T-helper 2 cell treated with Interferon-gamma antibody and Interleukin-4, amounts not matched to agents 5 μg/mL and 100 μg/mL, for 36 hours (primary cell): ENCODE measurements at regions not wholly inside any gene's neighbourhood (a gene's known extent, or its start where the extent isn't known, plus 50 kb on each side); places are given as distances from the start of the nearest gene placed in this dataset.
"Not testable (repeated sequence)": the region's sequence is repeated elsewhere in the genome, so short reads cannot be mapped to it uniquely, and the experiment has no call there.

Experiments used
- DNase-seq: peaks from one replicate; pipeline ENCODE4 v3.0.0; 2021; ENCODE audit warnings: low spot score
- H3K27ac Mint-ChIP-seq: one replicate; pipeline ENCODE4 v1.8.0; 2021; ENCODE audit warnings: mild to moderate bottlenecking, mixed read lengths
- H3K27me3 Mint-ChIP-seq: one replicate; pipeline ENCODE4 v1.8.0; 2021; ENCODE audit warnings: low read depth, mixed read lengths
- H3K36me3 Mint-ChIP-seq: one replicate; pipeline ENCODE4 v1.8.0; 2021; ENCODE audit warnings: low read depth, mixed read lengths
- H3K4me1 Mint-ChIP-seq: one replicate; pipeline ENCODE4 v1.8.0; 2021; ENCODE audit warnings: low read depth, mixed read lengths
- H3K4me3 Mint-ChIP-seq: one replicate; pipeline ENCODE4 v1.8.0; 2022; ENCODE audit warnings: mild to moderate bottlenecking, moderate library complexity, mixed read lengths
- H3K9me3 Mint-ChIP-seq: one replicate; pipeline ENCODE4 v1.8.0; 2021; ENCODE audit warnings: mixed read lengths

DNA sequence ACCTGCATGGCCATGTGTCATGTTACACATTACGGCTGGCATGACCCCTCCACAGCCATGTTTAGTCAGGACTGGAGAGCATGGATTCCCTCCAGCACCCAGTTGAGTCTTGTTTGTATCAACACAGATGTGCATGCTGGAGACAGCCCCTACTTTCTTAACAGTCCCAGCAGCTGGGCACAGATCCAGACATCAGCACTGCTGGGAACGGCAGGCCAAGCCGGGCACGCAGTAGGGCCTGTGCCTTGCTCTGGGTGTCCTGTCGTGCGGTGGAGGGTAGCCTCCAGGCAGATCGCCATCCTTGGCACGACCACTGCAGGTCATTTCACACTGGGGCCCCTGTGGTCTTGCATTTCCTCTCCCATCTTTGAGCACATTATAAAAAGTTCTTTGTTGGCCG lies 381.4 kb downstream of the SMOC2 start:
- Mint-ChIP-seq H3K4me3 (no peak overlapping the region), H3K36me3 (no peaks in the 10 kb centered on the region), H3K4me1 (no peaks in the 10 kb centered on the region), H3K9me3 (no peaks in the 10 kb centered on the region), H3K27me3 (no peaks in the 10 kb centered on the region), H3K27ac (no peak overlapping the region)
- no peak for DNase-seq

DNA sequence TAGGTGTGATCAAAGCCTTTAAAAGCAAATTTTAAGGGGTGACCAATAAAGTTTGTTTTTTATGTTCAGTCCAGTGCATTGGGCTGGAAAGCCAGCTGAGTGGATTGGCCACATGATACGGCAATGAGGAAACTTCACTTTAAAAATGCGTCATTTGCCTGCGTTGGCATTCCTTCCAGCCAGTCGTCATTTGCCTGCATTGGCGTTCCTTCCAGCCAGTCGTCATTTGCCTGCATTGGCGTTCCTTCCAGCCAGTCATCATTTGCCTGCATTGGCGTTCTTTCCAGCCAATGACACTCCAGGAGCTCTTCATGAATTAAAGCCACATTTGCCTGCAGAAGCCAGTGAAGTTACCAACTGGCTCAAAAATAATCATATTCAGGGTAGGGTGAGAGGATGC lies 378.6 kb downstream of the SMOC2 start:
- no peak overlapping the region for H3K27ac Mint-ChIP-seq
- peaks cover 4% of the 10 kb centered on the region for H3K9me3 Mint-ChIP-seq
- no peak overlapping the region for H3K4me3 Mint-ChIP-seq
- H3K27me3 Mint-ChIP-seq: no peaks in the 10 kb centered on the region
- H3K36me3 Mint-ChIP-seq: no peaks in the 10 kb centered on the region
- no peaks in the 10 kb centered on the region for H3K4me1 Mint-ChIP-seq
- no peak for DNase-seq

DNA sequence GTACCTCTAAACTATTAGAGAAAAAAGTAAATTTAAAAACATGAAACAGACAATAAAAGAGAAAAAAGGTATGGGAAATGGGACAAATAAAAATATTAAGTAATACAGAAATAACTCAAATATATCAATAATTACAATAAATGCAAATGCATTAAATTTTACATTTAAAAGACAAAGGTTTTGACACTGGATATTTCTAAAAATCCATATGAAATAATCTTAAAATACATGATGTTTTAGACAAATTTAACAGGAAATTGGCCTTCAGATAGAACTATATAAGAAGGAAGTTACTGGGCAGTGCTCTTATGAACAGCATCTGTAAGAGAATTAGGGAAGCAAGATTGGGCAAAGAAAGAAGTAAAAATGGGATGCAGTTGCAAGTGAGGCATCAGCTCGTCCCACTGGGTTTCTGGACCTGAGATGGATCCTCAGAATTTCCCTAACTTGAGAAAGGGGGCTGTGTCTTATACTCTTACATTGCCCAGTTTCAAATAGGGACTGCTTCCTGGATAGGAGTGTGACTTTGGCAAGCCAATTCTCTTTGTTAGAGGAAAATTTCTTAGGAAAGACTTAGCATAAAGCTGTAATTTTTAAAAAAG lies 376.7 kb downstream of the SMOC2 start:
- no peak overlapping the region for H3K4me3 Mint-ChIP-seq

DNA sequence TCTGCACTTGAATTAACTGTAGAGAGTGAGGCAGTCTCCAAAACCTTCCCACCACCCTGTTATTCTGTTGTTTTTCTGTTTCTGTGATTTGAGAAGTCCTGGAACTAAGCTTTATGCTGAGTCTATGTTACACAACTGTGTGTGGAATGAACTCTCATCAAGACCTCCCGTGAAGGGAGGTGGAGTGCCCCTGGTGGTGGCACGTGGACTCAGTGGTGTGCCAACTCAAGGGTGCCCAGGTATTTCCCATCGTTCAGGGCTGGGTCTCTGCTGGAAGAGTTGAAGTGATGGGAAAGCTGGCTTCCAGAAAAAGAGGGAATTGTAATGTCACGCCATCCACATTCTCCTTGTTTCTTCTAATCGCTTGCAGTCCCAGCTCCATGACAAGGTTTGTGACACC lies 374.2 kb downstream of the SMOC2 start:
- no peak for DNase-seq
- Mint-ChIP-seq H3K36me3 (no peaks in the 10 kb centered on the region), H3K4me3 (no peak overlapping the region), H3K4me1 (no peaks in the 10 kb centered on the region), H3K9me3 (peaks cover 4% of the 10 kb centered on the region), H3K27me3 (no peaks in the 10 kb centered on the region), H3K27ac (no peak overlapping the region)

More for the DNA sequence above, 376.7 kb downstream of the SMOC2 start:
- DNase-seq: no peak
- no peaks in the 10 kb centered on the region for H3K27me3 Mint-ChIP-seq
- no peaks in the 10 kb centered on the region for H3K4me1 Mint-ChIP-seq
- H3K9me3 Mint-ChIP-seq: peaks cover 4% of the 10 kb centered on the region
- H3K36me3 Mint-ChIP-seq: no peaks in the 10 kb centered on the region
- H3K27ac Mint-ChIP-seq: no peak overlapping the region

DNA sequence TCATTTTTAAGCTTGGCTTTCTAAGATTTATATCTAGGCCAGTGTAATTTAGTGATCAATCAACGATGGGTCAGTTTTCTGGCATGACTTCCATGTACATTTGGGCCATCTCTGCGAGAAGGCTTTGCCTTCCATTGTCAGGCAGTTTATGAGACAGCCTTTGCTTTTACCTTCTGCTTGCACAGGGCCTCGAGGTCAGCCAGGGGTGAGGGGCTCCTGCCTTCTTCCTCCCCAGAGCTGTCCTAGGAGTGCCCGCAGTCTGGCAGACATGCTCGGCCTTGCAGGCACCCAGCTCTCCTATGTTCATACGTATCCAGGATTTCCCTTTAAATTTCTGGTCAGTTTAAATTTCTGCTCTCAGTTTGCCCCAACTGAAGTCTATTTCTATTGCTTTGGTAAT lies 367.2 kb downstream of the SMOC2 start:
- no peaks in the 10 kb centered on the region for H3K27me3 Mint-ChIP-seq
- no peak overlapping the region for H3K27ac Mint-ChIP-seq
- DNase-seq: no peak
- no peaks in the 10 kb centered on the region for H3K9me3 Mint-ChIP-seq
- H3K36me3 Mint-ChIP-seq: no peaks in the 10 kb centered on the region
- H3K4me3 Mint-ChIP-seq: no peak overlapping the region
- H3K4me1 Mint-ChIP-seq: no peaks in the 10 kb centered on the region

DNA sequence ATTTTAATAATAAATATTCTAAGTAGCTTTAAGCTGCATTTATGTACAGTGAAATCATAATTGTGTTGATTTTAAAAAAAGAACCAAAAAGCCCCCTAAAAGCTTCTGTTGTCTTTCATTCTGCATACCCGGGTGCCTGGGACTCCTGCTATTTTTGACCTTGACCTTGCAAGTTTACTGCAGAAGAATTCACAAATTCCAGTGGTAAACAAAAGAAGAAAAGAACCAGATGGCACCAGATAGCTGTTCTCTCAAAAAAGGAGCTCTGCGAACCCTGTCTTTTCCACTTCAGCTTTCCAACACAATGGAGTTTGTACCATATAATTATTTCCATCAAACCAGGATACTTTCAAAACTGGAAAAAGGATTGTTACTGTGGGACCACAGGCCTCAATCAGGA lies 363.3 kb downstream of the SMOC2 start:
- no peak for DNase-seq
- no peaks in the 10 kb centered on the region for H3K9me3 Mint-ChIP-seq
- no peaks in the 10 kb centered on the region for H3K27me3 Mint-ChIP-seq
- H3K36me3 Mint-ChIP-seq: no peaks in the 10 kb centered on the region
- H3K4me3 Mint-ChIP-seq: no peak overlapping the region
- no peaks in the 10 kb centered on the region for H3K4me1 Mint-ChIP-seq
- H3K27ac Mint-ChIP-seq: no peak overlapping the region

DNA sequence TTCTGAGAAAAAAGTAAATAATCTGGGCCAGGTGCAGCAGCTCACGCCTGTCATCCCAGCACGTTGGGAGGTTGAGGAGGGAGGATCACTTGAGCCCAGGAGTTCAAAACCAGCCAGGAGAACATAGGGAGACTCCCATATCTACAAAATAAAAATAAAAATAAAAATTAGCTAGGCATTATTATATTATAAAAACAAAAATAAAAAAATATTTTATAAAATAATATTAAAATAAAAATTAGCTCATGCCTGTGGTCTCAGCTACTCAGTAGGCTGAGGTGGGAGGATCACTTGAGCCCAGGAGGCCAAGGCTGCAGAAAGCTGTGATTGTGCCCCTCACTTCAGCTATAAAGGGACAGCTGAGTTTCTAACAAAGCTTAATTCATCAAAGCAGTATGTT lies 362.9 kb downstream of the SMOC2 start:
- Mint-ChIP-seq H3K4me1 (no peaks in the 10 kb centered on the region), H3K27ac (no peak overlapping the region), H3K27me3 (no peaks in the 10 kb centered on the region), H3K36me3 (no peaks in the 10 kb centered on the region), H3K9me3 (no peaks in the 10 kb centered on the region), H3K4me3 (no peak overlapping the region)
- no peak for DNase-seq

DNA sequence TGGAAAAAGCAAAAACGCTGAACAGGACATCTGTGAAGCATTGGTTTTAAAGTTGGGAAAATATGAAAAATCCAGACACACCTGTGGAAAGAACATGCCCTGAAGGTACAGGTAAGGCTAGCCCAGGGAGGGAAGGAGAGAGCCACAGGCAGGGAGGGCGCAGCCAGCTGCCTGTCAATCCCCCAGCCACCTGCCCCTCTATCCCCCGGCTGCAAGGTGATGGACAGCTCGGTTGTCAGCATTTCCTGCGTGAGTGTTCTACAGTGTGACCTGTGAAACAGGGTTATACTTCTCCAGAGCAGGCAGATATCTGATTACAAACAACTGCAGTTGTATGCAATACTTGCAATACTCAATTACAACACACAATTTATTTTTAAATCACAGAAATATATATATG lies 358.1 kb downstream of the SMOC2 start:
- no peak overlapping the region for H3K27ac Mint-ChIP-seq
- H3K36me3 Mint-ChIP-seq: no peaks in the 10 kb centered on the region
- DNase-seq: no peak
- no peak overlapping the region for H3K4me3 Mint-ChIP-seq
- no peaks in the 10 kb centered on the region for H3K4me1 Mint-ChIP-seq
- no peaks in the 10 kb centered on the region for H3K27me3 Mint-ChIP-seq
- no peaks in the 10 kb centered on the region for H3K9me3 Mint-ChIP-seq

DNA sequence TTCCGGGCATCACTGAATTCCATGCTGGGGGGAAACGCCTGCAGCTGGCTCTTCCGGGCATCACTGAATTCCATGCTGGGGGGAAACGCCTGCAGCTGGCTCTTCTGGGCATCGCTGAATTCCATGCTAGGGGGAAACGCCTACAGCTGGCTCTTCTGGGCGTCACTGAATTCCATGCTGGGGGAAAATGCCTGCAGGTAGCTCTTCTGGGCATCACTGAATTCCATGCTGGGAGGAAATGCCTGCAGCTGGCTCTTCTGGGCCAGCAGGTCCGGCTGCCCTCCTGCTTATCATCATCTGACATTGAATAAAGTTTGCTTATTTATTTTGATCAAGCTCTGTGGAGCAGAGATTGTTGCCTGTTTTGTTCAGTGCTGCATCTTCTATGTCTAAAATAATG lies 355.1 kb downstream of the SMOC2 start:
- Mint-ChIP-seq H3K9me3 (no peaks in the 10 kb centered on the region), H3K4me3 (no peak overlapping the region), H3K27ac (no peak overlapping the region), H3K27me3 (no peaks in the 10 kb centered on the region), H3K36me3 (no peaks in the 10 kb centered on the region), H3K4me1 (no peaks in the 10 kb centered on the region)
- no peak for DNase-seq

DNA sequence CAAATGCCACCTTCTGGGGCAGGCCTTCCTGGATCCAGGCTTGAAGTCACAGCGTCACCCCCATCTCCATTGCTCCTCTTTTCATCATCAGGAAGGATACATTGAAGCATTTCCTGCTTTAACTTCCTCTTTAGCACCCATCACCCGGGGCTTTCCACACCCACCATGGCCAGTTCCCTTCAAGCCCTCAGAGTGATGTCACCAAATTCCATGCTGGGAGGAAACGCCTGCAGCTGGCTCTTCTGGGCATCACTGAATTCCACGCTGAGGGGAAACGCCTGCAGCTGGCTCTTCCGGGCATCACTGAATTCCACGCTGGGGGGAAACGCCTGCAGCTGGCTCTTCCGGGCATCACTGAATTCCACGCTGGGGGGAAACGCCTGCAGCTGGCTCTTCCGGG lies 354.6 kb downstream of the SMOC2 start:
- H3K4me3 Mint-ChIP-seq, H3K4me1 Mint-ChIP-seq, DNase-seq, H3K36me3 Mint-ChIP-seq, H3K27ac Mint-ChIP-seq, H3K27me3 Mint-ChIP-seq, H3K9me3 Mint-ChIP-seq: not testable (repeated sequence)

DNA sequence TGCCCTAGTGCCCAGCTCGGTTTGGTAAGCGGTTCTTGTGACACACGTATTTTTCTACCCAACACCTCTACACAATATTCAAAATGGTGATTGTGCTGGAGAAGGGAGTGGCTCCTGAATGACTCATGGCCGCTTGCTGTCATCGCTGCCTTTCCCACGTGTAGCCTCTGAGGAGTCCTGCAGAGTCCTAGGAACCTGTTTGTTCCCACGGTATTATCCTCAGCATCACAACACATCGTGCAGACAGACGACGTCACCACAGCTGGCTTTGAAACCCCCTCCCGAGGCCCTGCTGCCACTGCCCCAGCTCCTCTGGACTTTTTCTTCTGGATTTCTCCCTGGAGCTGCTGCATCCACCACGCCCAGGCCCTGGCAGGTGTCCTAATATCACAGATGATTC lies 353.5 kb downstream of the SMOC2 start:
- H3K4me1 Mint-ChIP-seq: no peaks in the 10 kb centered on the region
- no peak overlapping the region for H3K27ac Mint-ChIP-seq
- DNase-seq: no peak
- H3K9me3 Mint-ChIP-seq: no peaks in the 10 kb centered on the region
- no peaks in the 10 kb centered on the region for H3K27me3 Mint-ChIP-seq
- H3K4me3 Mint-ChIP-seq: no peak overlapping the region
- no peaks in the 10 kb centered on the region for H3K36me3 Mint-ChIP-seq

DNA sequence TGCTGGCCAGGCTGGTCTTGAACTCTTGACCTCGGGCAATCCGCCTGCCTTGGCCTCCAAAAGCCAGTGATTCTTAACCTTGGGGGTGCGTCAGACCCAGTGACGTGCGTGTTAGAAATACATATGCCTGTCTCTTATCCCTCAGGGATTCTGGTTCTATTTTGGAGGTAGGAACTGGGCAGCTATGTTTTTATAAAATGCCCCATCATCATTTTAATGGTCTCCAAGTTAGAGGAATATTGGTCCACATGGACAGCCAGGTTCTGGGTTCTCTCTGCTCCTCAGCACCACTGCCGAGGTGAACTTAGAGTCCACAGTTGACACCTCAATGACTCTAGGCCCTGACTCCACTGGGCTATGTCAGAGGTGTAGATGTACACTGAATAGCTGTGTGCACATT lies 352.7 kb downstream of the SMOC2 start:
- H3K4me3 Mint-ChIP-seq: no peak overlapping the region
- H3K27me3 Mint-ChIP-seq: no peaks in the 10 kb centered on the region
- H3K9me3 Mint-ChIP-seq: no peaks in the 10 kb centered on the region
- DNase-seq: no peak
- no peaks in the 10 kb centered on the region for H3K4me1 Mint-ChIP-seq
- H3K27ac Mint-ChIP-seq: no peak overlapping the region
- no peaks in the 10 kb centered on the region for H3K36me3 Mint-ChIP-seq

DNA sequence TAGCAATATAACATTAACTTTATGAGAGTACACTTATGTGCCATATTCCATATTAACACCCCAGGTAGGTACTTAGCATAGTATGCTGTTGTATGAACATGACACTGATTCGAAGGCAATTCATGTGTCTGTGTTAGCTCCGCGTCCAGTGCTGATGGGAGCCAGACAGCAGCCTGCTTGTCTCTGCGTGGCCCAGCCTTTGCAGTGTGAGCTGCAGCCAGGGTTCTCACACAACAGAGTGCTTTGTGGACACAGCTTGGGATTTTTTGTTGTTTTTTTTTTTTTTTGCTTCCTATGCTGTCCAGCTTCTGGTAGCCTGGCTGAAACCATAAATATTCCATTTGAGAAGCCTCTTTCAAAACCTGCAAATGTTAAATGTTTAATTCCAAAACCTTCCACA lies 350.9 kb downstream of the SMOC2 start:
- no peaks in the 10 kb centered on the region for H3K4me1 Mint-ChIP-seq
- DNase-seq: no peak
- H3K27ac Mint-ChIP-seq: no peak overlapping the region
- no peaks in the 10 kb centered on the region for H3K36me3 Mint-ChIP-seq
- H3K9me3 Mint-ChIP-seq: no peaks in the 10 kb centered on the region
- no peaks in the 10 kb centered on the region for H3K27me3 Mint-ChIP-seq
- no peak overlapping the region for H3K4me3 Mint-ChIP-seq

DNA sequence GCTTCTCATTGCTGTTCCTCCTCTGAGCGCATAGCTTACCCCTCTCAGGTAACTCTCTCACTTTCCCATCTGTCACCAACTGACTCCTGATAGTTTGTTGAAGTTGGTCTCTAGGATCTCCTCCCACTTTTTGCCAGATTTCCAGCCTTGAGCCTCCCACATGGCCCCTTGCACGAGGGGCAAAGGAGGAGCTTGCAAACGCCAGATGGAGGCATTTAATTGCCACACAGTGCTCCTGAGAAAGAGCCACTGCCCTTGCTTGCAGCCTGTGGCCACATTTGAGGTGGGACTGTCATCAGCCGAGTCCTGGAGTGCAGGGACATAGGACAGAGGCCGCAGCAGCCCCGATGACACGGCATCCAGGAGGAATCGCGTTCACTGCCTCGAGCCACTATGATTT lies 348.7 kb downstream of the SMOC2 start:
- Mint-ChIP-seq H3K4me3 (no peak overlapping the region), H3K36me3 (no peaks in the 10 kb centered on the region), H3K27ac (no peak overlapping the region), H3K27me3 (no peaks in the 10 kb centered on the region), H3K9me3 (no peaks in the 10 kb centered on the region), H3K4me1 (no peaks in the 10 kb centered on the region)
- no peak for DNase-seq

DNA sequence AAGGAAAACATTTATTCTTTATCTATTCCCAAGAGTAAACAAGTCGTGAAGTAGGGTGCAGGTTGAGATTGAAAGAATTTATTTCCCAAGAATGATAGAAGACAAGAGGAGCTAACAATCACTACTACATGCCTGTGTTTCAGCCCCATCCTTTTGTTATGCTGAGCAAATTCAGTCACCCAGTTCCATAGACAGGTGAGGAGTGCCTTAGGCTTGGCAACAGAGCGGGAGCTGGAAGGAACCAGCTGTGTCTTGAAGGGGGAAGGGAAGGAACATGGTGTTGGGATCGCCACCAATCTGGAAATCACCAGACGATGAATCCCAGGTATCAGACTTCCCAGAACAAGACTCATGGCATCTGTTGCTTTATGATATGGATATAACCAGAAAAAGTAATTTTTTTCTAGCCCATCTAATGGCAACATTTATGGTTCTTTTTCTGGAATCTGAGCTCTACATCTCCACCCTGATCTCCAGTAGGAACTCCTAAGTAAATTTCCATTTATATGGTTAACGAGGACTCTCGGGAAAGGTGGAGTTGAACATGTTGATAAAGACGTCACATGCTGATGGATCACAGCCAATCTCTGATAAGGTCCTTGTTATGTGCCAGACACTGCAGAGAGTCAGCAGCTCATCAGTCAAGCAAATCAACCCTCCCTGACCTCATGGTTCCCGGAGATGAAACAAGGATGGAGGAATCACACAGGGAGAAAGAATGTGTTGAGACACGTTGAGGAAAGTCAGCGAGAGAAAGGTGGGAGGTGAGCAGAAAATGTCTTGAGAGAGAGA lies 344.9 kb downstream of the SMOC2 start:
- no peaks in the 10 kb centered on the region for H3K36me3 Mint-ChIP-seq
- H3K27ac Mint-ChIP-seq: no peak overlapping the region
- no peaks in the 10 kb centered on the region for H3K9me3 Mint-ChIP-seq
- no peak overlapping the region for H3K4me3 Mint-ChIP-seq
- no peaks in the 10 kb centered on the region for H3K27me3 Mint-ChIP-seq
- DNase-seq: no peak
- H3K4me1 Mint-ChIP-seq: no peaks in the 10 kb centered on the region
